NCI-H446 treated with DMSO at 0.1 percent for 48 hours (cell line): ENCODE measurements at regions not wholly inside any gene's neighbourhood (a gene's known extent, or its start where the extent isn't known, plus 50 kb on each side); places are given as distances from the start of the nearest gene placed in this dataset.

Experiments used
- DNase-seq: peaks from one replicate; lab custom pipeline; 2025; lab: John Stamatoyannopoulos, UW

- DNase-seq, result no peak
These were observed 74.1 kb upstream of the TMEM164 start for GRCh38 chrX:109928596-109929335.

- no peak for DNase-seq
These were observed 71.2 kb upstream of the TMEM164 start for GRCh38 chrX:109931677-109932076.

- DNase-seq, result no peak
These were observed 68.5 kb upstream of the TMEM164 start for GRCh38 chrX:109934434-109934833.

- no peak for DNase-seq
These were observed 68.0 kb upstream of the TMEM164 start for GRCh38 chrX:109934935-109935334.

- DNase-seq, result no peak
These were observed 66.8 kb upstream of the TMEM164 start for GRCh38 chrX:109936114-109936513.

- DNase-seq, result no peak
These were observed 66.3 kb upstream of the TMEM164 start for GRCh38 chrX:109936598-109936997.

- DNase-seq, result no peak
These were observed 63.4 kb upstream of the TMEM164 start for GRCh38 chrX:109939498-109939897.

- no peak for DNase-seq
These were observed 62.5 kb upstream of the TMEM164 start for GRCh38 chrX:109940411-109940810.

GRCh38 chrX:109943092-109943739 lies 59.7 kb upstream of the TMEM164 start:
- DNase-seq, result no peak

GRCh38 chrX:109943740-109944092 lies 59.2 kb upstream of the TMEM164 start:
- no peak for DNase-seq

- DNase-seq, result no peak
These were observed 50.9 kb upstream of the TMEM164 start for GRCh38 chrX:109952050-109952449.

- no peak for DNase-seq
These were observed 49.7 kb upstream of the TMEM164 start for GRCh38 chrX:109952985-109953905.
